Astrocyte (in vitro differentiated cells and primary cell): ENCODE measurements at regions not wholly inside any gene's neighbourhood (a gene's known extent, or its start where the extent isn't known, plus 50 kb on each side); places are given as distances from the start of the nearest gene placed in this dataset.

Experiments
- DNase-seq: peaks from one replicate; pipeline ENCODE4 v3.0.0-alpha.2; 2010; ENCODE audit warnings: low read depth
- FAIRE-seq: peaks from 2 replicates; lab custom pipeline; 2011; peaks lifted over from hg19 to GRCh38; lab: Jason Lieb, UNC
- H2AFZ ChIP-seq: 2 replicates; pipeline ENCODE4 v1.6.0; 2012; ENCODE audit warnings: low read depth, low read length, inconsistent platforms
- H3K27ac ChIP-seq: 2 replicates; pipeline ENCODE4 v1.5.1; 2011; ENCODE audit warnings: low read depth, low read length, inconsistent platforms
- H3K27me3 ChIP-seq: 2 replicates; pipeline ENCODE4 v1.6.0; 2011; ENCODE audit warnings: low read length, inconsistent platforms; ENCODE audit not compliant: insufficient read depth
- H3K36me3 ChIP-seq: 2 replicates; pipeline ENCODE4 v1.5.1; 2011; ENCODE audit warnings: low read length, inconsistent platforms; ENCODE audit not compliant: insufficient read depth
- H3K4me1 ChIP-seq: 2 replicates; pipeline ENCODE4 v1.5.1; 2011; ENCODE audit warnings: low read length, inconsistent platforms; ENCODE audit not compliant: insufficient read depth
- H3K4me2 ChIP-seq: 2 replicates; pipeline ENCODE4 v1.6.0; 2012; ENCODE audit warnings: low read length, inconsistent platforms
- H3K4me3 ChIP-seq: 2 replicates; pipeline ENCODE4 v1.5.1; 2011; ENCODE audit warnings: low read depth, mild to moderate bottlenecking, low read length, inconsistent platforms; ENCODE audit not compliant: insufficient read depth
- H3K79me2 ChIP-seq: 2 replicates; pipeline ENCODE4 v1.6.0; 2012; ENCODE audit warnings: mild to moderate bottlenecking, low read length, inconsistent platforms; ENCODE audit not compliant: insufficient read depth
- H3K9ac ChIP-seq: 2 replicates; pipeline ENCODE4 v1.6.0; 2012; ENCODE audit warnings: mild to moderate bottlenecking, low read length, inconsistent platforms
- H3K9me3 ChIP-seq: 2 replicates; pipeline ENCODE4 v1.5.1; 2012; ENCODE audit warnings: low read depth, mild to moderate bottlenecking, low read length, inconsistent platforms; ENCODE audit not compliant: insufficient read depth
- H4K20me1 ChIP-seq: 2 replicates; pipeline ENCODE4 v1.6.0; 2012; ENCODE audit warnings: low read length, inconsistent platforms; ENCODE audit not compliant: insufficient read depth
- H3K27ac Mint-ChIP-seq: one replicate; pipeline ENCODE4 v1.8.0; 2021; ENCODE audit warnings: mild to moderate bottlenecking, mixed read lengths; ENCODE audit not compliant: unreplicated experiment
- H3K27me3 Mint-ChIP-seq: one replicate; pipeline ENCODE4 v1.8.0; 2021; ENCODE audit warnings: low read depth, mixed read lengths; ENCODE audit not compliant: unreplicated experiment
- H3K36me3 Mint-ChIP-seq: one replicate; pipeline ENCODE4 v1.8.0; 2021; ENCODE audit warnings: low read depth, mixed read lengths; ENCODE audit not compliant: unreplicated experiment
- H3K4me1 Mint-ChIP-seq: one replicate; pipeline ENCODE4 v1.8.0; 2021; ENCODE audit warnings: low read depth, mixed read lengths; ENCODE audit not compliant: unreplicated experiment
- H3K4me3 Mint-ChIP-seq: one replicate; pipeline ENCODE4 v1.8.0; 2021; ENCODE audit warnings: mild to moderate bottlenecking, moderate library complexity, mixed read lengths; ENCODE audit not compliant: unreplicated experiment
- H3K9me3 Mint-ChIP-seq: one replicate; pipeline ENCODE4 v1.8.0; 2021; ENCODE audit warnings: mild to moderate bottlenecking, mixed read lengths; ENCODE audit not compliant: unreplicated experiment
- EZH2 ChIP-seq: IDR thresholded peaks from 2 replicates; pipeline ENCODE4 v1.6.1; 2012; ENCODE audit warnings: mild to moderate bottlenecking, low read length, inconsistent platforms; ENCODE audit not compliant: insufficient read depth
- TF ChIP-seq, protein P1 (sequence below): IDR thresholded peaks from 2 replicates; pipeline ENCODE4 v1.5.1; 2011; ENCODE audit warnings: low read depth, mild to moderate bottlenecking, inconsistent platforms, low read length, moderate library complexity; ENCODE audit not compliant: insufficient read depth

DNA sequence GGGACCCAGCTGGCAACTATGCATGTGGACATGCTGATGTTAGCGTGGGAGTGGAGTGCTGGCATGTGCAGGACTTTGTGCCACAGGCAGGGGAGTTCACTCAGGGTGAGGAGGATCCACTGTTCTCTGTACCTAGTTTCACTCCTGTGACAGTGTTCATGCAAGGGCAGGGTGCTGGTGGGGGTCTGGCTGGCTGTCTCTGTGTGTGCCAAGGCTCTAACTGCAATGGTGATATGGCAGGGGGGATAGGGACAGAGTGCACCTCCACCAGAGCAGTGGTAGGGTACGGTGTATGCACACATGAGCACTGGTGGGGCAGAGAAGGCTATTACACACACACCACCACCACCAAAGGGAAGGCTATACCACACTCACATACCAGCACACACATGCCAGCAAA lies 210.2 kb upstream of the DEFB112 start:
- Mint-ChIP-seq H3K27ac (no peak overlapping the region), H3K36me3 (no peaks in the 10 kb centered on the region), H3K27me3 (no peaks in the 10 kb centered on the region), H3K4me1 (no peaks in the 10 kb centered on the region), H3K9me3 (peaks cover 13% of the 10 kb centered on the region), H3K4me3 (no peak overlapping the region)
- no peaks in the 10 kb centered on the region for H3K4me1 ChIP-seq
- H3K27me3 ChIP-seq, result no peaks in the 10 kb centered on the region
- no peak overlapping the region for H3K9ac ChIP-seq
- DNase-seq (no peak), FAIRE-seq (no peak)
- no peak overlapping the region for H2AFZ ChIP-seq
- no peaks in the 10 kb centered on the region for H3K79me2 ChIP-seq
- H4K20me1 ChIP-seq, result no peaks in the 10 kb centered on the region
- H3K27ac ChIP-seq, result no peak overlapping the region
- H3K36me3 ChIP-seq, result no peaks in the 10 kb centered on the region
- no peak overlapping the region for H3K4me2 ChIP-seq
- peaks cover 14% of the 10 kb centered on the region for H3K9me3 ChIP-seq
- TF ChIP-seq, protein P1, sequence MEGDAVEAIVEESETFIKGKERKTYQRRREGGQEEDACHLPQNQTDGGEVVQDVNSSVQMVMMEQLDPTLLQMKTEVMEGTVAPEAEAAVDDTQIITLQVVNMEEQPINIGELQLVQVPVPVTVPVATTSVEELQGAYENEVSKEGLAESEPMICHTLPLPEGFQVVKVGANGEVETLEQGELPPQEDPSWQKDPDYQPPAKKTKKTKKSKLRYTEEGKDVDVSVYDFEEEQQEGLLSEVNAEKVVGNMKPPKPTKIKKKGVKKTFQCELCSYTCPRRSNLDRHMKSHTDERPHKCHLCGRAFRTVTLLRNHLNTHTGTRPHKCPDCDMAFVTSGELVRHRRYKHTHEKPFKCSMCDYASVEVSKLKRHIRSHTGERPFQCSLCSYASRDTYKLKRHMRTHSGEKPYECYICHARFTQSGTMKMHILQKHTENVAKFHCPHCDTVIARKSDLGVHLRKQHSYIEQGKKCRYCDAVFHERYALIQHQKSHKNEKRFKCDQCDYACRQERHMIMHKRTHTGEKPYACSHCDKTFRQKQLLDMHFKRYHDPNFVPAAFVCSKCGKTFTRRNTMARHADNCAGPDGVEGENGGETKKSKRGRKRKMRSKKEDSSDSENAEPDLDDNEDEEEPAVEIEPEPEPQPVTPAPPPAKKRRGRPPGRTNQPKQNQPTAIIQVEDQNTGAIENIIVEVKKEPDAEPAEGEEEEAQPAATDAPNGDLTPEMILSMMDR, result no peak
- no peak for TF ChIP-seq EZH2
- H3K4me3 ChIP-seq, result no peak overlapping the region

DNA sequence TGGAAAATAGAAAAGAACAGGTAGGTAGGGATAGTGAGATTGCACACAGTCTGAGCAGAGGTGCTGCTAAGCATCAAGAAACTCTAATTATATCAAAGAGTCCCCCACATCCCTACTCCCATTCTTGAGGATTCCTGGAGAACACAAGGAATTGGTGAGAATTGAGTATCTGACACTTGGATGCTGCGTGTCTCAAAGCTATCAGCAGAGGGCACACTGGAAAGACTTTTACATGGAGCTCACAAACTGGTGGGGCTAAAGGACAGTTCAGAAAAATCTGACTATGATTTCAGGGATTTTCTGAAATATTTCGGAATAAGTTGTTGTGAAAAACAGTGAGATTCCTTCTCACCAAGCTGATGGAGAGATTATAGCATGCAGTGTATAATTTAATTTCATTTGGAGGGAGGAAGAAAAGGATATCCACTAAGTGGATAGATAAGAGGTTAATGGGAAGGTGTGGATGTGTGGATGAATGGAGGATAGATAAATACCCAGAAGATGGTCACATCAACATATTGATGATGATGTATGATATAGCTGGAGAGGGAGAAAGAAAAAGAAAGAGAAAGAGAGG lies 215.4 kb upstream of the DEFB112 start:
- Histone ChIP-seq H3K27ac (no peak overlapping the region), H4K20me1 (no peaks in the 10 kb centered on the region), H2AFZ (no peak overlapping the region), H3K27me3 (no peaks in the 10 kb centered on the region), H3K36me3 (no peaks in the 10 kb centered on the region), H3K9ac (no peak overlapping the region), H3K9me3 (peaks cover 10% of the 10 kb centered on the region), H3K4me2 (no peak overlapping the region), H3K4me3 (no peak overlapping the region), H3K79me2 (no peaks in the 10 kb centered on the region), H3K4me1 (no peaks in the 10 kb centered on the region)
- no peaks in the 10 kb centered on the region for H3K36me3 Mint-ChIP-seq
- no peak overlapping the region for H3K27ac Mint-ChIP-seq
- FAIRE-seq (no peak), DNase-seq (no peak)
- H3K4me1 Mint-ChIP-seq, result peaks cover 2% of the 10 kb centered on the region
- H3K9me3 Mint-ChIP-seq, result peaks cover 7% of the 10 kb centered on the region
- no peaks in the 10 kb centered on the region for H3K27me3 Mint-ChIP-seq
- TF ChIP-seq, protein P1, result no peak
- no peak for TF ChIP-seq EZH2
- H3K4me3 Mint-ChIP-seq, result no peak overlapping the region

GRCh38 chr6:50270415-50270814 lies 220.7 kb upstream of the DEFB112 start:
- no peaks in the 10 kb centered on the region for H3K27me3 ChIP-seq
- H3K27ac Mint-ChIP-seq, result peak overlapping the region; percentile 91
- no peaks in the 10 kb centered on the region for H3K36me3 Mint-ChIP-seq
- no peaks in the 10 kb centered on the region for H3K36me3 ChIP-seq
- no peak overlapping the region for H2AFZ ChIP-seq
- H3K9me3 ChIP-seq, result peaks cover 2% of the 10 kb centered on the region
- H3K4me3 ChIP-seq, result no peak overlapping the region
- FAIRE-seq, result no peak
- H3K27me3 Mint-ChIP-seq, result no peaks in the 10 kb centered on the region
- H3K27ac ChIP-seq, result no peak overlapping the region
- H3K4me3 Mint-ChIP-seq, result no peak overlapping the region
- no peaks in the 10 kb centered on the region for H4K20me1 ChIP-seq
- DNase-seq, result no peak
- H3K9me3 Mint-ChIP-seq, result no peaks in the 10 kb centered on the region
- peaks cover 11% of the 10 kb centered on the region for H3K4me1 Mint-ChIP-seq
- no peaks in the 10 kb centered on the region for H3K4me1 ChIP-seq
- no peak overlapping the region for H3K9ac ChIP-seq
- H3K79me2 ChIP-seq, result no peaks in the 10 kb centered on the region
- no peak overlapping the region for H3K4me2 ChIP-seq
- no peak for TF ChIP-seq EZH2
- TF ChIP-seq, protein P1, result no peak
